Neuron (in vitro differentiated cells): ENCODE measurements at regions not wholly inside any gene's neighbourhood (a gene's known extent, or its start where the extent isn't known, plus 50 kb on each side); places are given as distances from the start of the nearest gene placed in this dataset.

ENCODE experiments used
- H2AFZ ChIP-seq: one replicate; pipeline ENCODE4 v1.6.1; 2013; ENCODE audit warnings: low read depth, mild to moderate bottlenecking, inconsistent platforms, low read length, moderate library complexity
- H3K27me3 ChIP-seq: one replicate; pipeline ENCODE4 v1.6.1; 2013; ENCODE audit warnings: low read length; ENCODE audit not compliant: insufficient read depth
- H3K36me3 ChIP-seq: one replicate; pipeline ENCODE4 v1.6.1; 2013; ENCODE audit warnings: low read length; ENCODE audit not compliant: insufficient read depth
- H3K4me1 ChIP-seq: one replicate; pipeline ENCODE4 v1.6.1; 2013; ENCODE audit warnings: low read length; ENCODE audit not compliant: insufficient read depth
- H3K4me3 ChIP-seq: 2 replicates; pipeline ENCODE4 v1.5.1; 2013; ENCODE audit warnings: mild to moderate bottlenecking, low read length, moderate library complexity
- H3K9me3 ChIP-seq: one replicate; pipeline ENCODE4 v1.6.1; 2013; ENCODE audit warnings: low read length

DNA sequence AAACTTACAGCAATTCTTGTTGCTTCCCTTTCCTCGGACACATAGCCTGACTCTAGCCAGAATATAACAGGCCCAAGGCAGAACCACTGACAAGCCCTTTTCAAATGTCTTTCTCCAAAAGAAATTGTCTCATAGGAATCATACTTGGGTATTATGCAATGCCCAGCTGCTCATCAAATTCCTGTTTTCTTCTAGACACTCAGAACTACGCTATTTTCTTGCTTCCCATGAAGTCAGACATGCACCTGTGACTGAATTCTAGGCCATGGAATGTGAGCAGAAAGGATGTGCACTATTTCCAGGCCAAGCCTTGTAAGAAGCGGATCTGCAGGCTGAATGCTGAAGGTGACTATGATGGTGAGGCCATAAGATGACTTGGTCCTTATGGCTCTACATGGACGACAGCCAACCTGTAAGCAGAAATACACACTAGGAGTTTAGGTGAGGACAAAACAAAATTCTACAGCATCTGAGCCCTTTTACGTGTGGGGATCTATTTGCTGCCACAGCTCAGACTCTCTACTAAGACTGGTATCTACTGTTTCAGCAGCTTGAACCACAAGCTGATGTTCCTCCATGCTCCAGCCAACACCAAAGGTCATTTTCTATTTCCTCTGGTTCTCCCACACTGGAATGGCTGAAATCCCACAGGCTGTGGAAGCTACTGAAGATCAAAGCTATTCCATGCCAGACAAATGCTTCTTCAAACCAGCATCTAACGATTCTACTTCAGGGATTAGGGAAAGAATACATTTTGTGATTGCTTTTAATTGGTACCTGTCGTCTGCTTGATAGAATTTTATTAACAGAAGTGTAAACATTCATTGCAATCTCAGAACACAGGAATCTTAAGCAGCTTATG lies 378.7 kb downstream of the RBM43 start:
- no peaks in the 10 kb centered on the region for H3K36me3 ChIP-seq
- no peaks in the 10 kb centered on the region for H3K27me3 ChIP-seq
- H3K9me3 ChIP-seq: no peaks in the 10 kb centered on the region
- H3K4me1 ChIP-seq: no peaks in the 10 kb centered on the region
- no peak overlapping the region for H3K4me3 ChIP-seq
- no peak overlapping the region for H2AFZ ChIP-seq

DNA sequence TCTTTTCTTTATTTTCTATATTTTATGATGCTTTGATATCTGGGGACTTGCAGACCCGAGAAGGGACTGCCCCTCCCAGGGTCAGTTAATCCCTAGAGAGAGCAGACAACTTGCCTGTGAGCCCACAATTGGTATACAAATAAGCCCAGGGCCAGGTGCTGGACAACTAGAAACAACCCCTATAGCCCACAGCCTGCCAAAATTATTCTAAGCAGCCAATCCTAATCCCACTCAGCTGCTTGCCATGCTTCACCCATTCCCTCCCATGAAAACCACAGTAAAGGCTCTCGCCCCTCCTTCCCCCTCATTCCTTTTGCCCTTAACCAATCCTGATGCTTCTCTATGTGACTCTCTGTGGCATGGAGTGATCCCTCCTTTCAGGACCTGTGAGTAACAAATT lies 380.7 kb downstream of the RBM43 start:
- H3K4me3 ChIP-seq: no peak overlapping the region
- no peaks in the 10 kb centered on the region for H3K27me3 ChIP-seq
- no peaks in the 10 kb centered on the region for H3K9me3 ChIP-seq
- H2AFZ ChIP-seq: no peak overlapping the region
- peaks cover 7% of the 10 kb centered on the region for H3K4me1 ChIP-seq
- no peaks in the 10 kb centered on the region for H3K36me3 ChIP-seq

DNA sequence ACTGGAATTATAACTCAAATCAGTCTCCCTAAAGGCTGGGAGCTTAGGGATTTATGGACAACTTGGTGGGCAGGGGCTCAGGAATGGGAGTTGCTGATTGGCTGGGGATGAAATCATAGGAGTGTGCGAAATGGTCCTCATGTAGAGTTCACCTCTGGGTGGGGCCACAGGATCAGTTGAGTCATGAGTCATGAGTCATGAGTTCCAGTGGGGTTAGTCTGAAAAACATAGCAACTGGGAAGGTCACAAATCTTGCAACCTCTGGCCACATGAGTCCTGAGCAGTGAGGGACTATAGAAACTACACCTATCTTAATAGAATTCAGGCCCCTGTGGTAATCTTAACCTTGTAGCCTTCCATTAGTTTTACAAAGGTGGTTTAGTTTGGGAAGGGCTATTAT lies 383.3 kb downstream of the RBM43 start:
- Histone ChIP-seq H3K4me3 (no peak overlapping the region), H3K9me3 (no peaks in the 10 kb centered on the region), H2AFZ (no peak overlapping the region), H3K4me1 (peaks cover 11% of the 10 kb centered on the region), H3K36me3 (no peaks in the 10 kb centered on the region), H3K27me3 (no peaks in the 10 kb centered on the region)

DNA sequence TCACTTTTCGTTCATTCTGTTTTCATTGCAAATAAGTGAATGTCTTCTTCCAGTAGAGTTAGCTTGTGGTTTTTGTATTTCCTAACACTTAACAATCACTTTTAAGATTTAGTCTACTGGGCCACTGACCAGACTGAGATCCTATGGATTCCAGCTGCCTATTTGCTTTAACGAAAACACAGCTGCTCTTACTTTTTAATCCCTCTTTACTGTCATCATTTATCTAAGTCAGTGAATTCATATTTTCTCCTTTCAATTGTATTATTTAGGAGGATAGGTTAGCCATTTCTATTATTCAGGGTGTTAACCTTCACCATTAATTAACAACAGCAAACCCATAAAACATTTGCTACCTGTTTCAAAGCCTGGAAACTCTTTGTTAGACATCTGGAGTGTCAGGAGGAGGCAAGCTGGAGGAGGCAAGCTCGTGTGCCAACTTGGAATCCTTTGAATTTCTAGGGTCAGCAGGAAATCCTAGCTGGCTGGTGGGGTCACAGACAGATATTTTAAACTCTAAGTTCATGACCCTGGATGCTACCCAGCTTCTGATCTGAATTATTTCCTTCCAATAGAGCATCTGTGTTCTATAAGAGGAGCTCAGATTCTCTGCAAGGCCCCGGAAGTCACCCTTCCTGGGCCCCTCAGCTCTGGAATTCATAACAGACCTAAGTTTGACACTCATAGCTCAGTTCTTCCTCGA lies 385.3 kb downstream of the RBM43 start:
- Histone ChIP-seq H3K4me1 (peaks cover 22% of the 10 kb centered on the region), H3K36me3 (no peaks in the 10 kb centered on the region), H2AFZ (peak overlapping the region; percentile 78), H3K4me3 (no peak overlapping the region), H3K9me3 (no peaks in the 10 kb centered on the region), H3K27me3 (no peaks in the 10 kb centered on the region)

DNA sequence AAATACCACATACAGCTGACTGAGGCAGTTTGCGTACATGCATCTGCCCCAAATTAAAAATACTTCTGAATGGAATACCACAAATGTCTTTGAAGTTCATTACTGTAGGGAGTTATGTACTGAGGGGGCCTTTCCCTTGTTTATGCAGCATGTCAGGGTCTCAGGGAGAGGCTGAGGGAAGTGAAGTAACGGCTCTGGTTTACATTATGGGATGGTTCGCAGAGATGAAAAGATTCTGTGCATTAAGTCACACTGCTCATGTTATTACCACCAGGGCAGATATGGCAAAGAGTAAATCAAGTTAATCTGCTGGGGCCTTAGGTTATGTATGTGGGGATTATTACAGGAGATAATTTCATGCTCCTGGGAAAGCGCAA lies 385.9 kb upstream of the RND3 start:
- Histone ChIP-seq H3K27me3 (no peaks in the 10 kb centered on the region), H3K4me1 (peaks cover 25% of the 10 kb centered on the region), H3K36me3 (no peaks in the 10 kb centered on the region), H2AFZ (peak overlapping the region; percentile 30), H3K4me3 (no peak overlapping the region), H3K9me3 (no peaks in the 10 kb centered on the region)

DNA sequence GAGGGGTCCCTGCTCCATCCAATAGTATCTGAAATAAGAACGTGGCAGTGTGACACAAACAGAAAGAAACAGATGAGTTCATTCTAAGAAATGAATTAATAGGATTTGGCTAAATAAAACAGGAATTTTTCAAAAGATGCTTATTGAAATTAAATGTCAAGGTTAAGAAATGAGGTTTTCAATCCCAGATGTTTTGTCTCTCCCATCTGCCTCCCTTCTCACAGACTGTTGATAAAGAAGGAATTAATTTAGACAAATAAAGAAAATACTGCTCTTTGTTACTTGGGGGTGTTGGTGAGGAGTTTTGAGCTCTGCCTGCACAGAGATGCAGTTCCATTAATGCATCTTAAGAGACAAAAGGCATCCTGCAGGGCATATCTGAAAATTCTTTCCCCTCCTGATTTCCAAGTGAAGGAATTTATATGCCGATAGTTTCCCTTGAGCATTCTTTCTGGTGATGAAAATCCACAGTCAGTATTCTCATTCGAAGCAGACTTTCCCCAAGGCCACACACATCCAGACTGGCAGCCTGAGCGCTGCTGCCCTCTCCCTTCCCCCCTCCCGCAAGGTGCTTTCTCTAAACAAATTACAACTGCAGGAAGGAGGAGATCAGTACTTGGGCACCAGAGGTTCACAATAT lies 385.4 kb upstream of the RND3 start:
- no peaks in the 10 kb centered on the region for H3K9me3 ChIP-seq
- H3K4me3 ChIP-seq: no peak overlapping the region

DNA sequence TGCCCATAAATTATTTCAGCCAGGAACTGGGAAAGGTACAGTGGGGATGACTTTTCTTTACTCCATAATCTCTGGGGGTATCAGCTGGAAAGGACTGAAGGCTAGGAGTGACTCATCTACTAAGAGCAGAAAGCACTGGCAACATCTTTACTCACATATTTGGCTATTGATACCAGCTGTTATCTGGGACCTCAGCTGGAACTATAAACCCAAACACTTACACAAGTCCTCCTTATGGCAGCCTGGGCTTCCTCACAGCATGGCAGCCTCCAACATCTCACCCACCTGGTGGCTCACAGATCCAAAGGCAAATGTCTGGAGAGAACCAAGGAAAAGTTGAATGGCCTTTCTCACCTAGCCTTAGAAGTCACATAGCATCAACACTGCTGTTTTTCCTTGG lies 379.0 kb upstream of the RND3 start:
- Histone ChIP-seq H3K4me3 (no peak overlapping the region), H2AFZ (no peak overlapping the region), H3K9me3 (no peaks in the 10 kb centered on the region), H3K4me1 (peaks cover 3% of the 10 kb centered on the region), H3K27me3 (no peaks in the 10 kb centered on the region), H3K36me3 (no peaks in the 10 kb centered on the region)

More for the DNA sequence above, 385.4 kb upstream of the RND3 start:
- Histone ChIP-seq H3K4me1 (peaks cover 25% of the 10 kb centered on the region), H2AFZ (peak overlapping the region; percentile 30), H3K27me3 (no peaks in the 10 kb centered on the region), H3K36me3 (no peaks in the 10 kb centered on the region)

DNA sequence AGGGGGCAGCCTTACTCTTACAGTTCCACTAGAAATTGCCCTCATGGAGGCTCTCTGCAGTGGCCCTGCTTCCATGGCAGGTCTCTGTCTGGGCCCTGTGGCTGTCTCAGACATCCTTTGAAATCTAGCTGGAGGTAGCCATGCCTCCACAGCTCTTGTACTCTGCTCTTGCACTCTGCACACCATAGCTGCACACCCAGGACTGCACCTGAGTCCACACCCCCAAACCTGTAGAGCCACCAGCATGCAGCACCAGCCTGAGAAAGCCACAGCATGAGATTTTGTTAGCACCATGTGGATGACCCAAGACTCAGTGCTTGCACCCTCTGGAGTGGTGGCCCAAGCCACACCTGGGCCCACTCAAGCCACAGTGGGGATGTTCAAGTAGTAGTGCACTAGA lies 376.2 kb upstream of the RND3 start:
- H2AFZ ChIP-seq: no peak overlapping the region
- no peaks in the 10 kb centered on the region for H3K36me3 ChIP-seq
- H3K4me3 ChIP-seq: no peak overlapping the region

DNA sequence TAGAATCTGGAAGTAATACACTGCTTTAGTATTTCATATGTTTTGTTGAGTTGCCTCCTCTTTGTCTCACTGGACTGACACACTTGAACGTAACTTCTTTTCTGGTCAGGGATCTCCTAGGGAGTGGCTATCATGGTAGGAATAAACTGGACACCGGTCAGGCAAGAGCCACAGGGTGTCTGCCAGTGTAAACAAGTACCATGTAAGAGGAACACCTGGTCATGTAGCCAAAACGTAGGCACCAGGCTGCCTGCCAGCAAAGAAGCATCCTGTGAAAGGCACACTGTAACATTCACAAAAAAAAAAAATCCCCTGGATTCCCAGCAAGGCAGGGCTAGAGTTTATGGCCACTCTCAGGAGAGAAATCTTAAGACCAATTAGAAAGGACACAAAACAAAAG lies 372.8 kb upstream of the RND3 start:
- H3K4me3 ChIP-seq: no peak overlapping the region
- no peaks in the 10 kb centered on the region for H3K36me3 ChIP-seq
- no peak overlapping the region for H2AFZ ChIP-seq
- H3K9me3 ChIP-seq: no peaks in the 10 kb centered on the region
- H3K4me1 ChIP-seq: peaks cover 16% of the 10 kb centered on the region
- H3K27me3 ChIP-seq: no peaks in the 10 kb centered on the region

More for the DNA sequence above, 376.2 kb upstream of the RND3 start:
- Histone ChIP-seq H3K9me3 (no peaks in the 10 kb centered on the region), H3K27me3 (no peaks in the 10 kb centered on the region), H3K4me1 (peaks cover 10% of the 10 kb centered on the region)

DNA sequence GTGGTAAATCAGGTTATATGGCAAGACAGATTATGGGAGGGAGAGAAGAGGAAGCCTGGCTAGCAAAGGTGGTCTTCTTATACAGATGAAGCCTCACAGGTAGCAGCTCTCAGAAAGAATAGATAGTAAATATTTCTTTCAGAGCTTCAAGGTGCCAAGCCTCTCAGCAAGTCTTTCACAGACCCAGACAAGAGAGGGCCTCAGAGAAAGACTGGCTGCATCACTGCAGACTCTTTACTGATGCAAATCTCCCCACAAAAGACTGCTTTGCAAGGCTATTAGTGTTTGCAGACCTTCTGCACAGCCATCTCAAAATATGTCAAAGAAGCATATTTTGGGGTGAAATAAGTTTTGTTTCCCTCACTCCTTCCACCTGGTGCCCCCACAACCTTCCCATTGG lies 372.4 kb upstream of the RND3 start:
- no peaks in the 10 kb centered on the region for H3K9me3 ChIP-seq
- H3K4me1 ChIP-seq: peaks cover 16% of the 10 kb centered on the region
- no peak overlapping the region for H3K4me3 ChIP-seq
- H3K36me3 ChIP-seq: no peaks in the 10 kb centered on the region
- H3K27me3 ChIP-seq: no peaks in the 10 kb centered on the region
- H2AFZ ChIP-seq: no peak overlapping the region

DNA sequence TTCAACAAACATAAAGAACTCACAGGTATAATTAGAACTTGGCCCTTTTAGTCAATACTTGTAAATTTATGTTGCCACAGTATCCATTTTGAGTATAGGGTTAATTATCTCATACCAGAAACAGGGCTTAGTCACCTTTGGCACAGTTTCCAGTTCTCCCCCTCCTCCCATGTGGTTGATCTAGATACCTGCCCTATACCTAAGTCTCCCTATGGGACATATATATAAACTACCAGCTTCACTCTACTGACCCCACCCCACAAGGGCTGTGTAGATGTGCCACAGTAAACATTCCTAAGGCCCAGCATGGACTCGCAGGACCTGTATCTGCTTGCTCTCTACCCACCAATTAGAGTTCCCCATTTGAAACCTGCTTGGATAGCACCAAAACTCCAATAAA lies 371.7 kb upstream of the RND3 start:
- H3K9me3 ChIP-seq: no peaks in the 10 kb centered on the region
- no peaks in the 10 kb centered on the region for H3K27me3 ChIP-seq
- peaks cover 16% of the 10 kb centered on the region for H3K4me1 ChIP-seq
- no peak overlapping the region for H3K4me3 ChIP-seq
- H3K36me3 ChIP-seq: no peaks in the 10 kb centered on the region
- H2AFZ ChIP-seq: no peak overlapping the region

DNA sequence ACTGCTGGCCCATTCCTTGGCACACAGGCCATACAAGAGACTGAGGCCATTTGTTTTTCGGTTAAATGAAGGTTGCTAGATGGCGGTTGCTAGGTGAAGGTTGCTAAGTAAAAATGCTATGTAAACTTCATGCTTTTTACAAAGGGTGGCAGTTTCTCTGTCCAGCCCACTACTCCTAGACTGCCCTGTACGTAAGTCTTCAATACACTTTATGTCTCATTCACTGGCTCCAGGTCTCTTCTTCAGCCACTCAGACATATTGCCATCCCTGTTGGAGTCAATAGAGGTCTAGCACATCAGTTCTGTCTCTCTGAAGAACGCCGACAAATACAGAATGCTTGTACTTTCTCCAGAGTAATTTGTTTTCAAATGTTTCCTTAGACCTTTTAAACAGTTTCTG lies 370.9 kb upstream of the RND3 start:
- H3K36me3 ChIP-seq: no peaks in the 10 kb centered on the region
- H3K4me3 ChIP-seq: no peak overlapping the region
- no peaks in the 10 kb centered on the region for H3K27me3 ChIP-seq
- no peaks in the 10 kb centered on the region for H3K9me3 ChIP-seq
- no peak overlapping the region for H2AFZ ChIP-seq
- H3K4me1 ChIP-seq: peaks cover 16% of the 10 kb centered on the region

DNA sequence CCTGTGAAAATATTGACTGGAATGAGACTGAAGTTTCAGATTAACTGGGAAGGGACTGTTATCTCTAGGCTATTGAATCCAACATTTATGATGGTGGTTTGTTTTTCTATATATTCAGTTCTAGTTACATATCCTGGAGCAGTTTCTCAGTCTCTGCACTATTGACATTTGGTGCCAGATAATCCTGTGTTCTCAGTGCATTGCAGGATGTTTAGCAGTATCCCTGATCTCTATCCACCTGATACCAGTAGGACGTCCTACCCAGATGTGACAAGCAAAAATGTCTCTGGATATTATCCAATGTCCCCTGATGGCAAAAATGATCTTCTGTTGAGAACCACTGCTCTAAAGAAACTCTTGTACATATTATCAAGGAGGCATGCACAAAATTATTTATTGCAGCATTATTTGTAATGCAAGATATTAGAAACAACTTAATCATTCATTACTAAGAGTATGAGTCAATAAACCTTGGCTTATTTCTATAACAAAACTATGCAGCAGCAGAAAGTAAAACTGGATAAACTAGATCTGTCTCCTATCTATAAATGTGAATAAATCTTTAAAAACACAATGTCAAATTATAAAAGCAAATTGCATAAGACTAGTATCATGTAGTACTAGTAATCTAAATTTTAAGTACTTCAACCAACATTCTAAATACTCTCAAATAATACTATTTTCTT lies 369.3 kb upstream of the RND3 start:
- Histone ChIP-seq H3K4me1 (peaks cover 16% of the 10 kb centered on the region), H3K9me3 (no peaks in the 10 kb centered on the region), H3K27me3 (no peaks in the 10 kb centered on the region), H3K4me3 (no peak overlapping the region), H3K36me3 (no peaks in the 10 kb centered on the region), H2AFZ (no peak overlapping the region)
